ENCODE measurements at regions not wholly inside any gene's neighbourhood (a gene's known extent, or its start where the extent isn't known, plus 50 kb on each side); places are given as distances from the start of the nearest gene placed in this dataset.

- DNase-seq (ENCODE audit: insufficient read length, low spot score) (no peak), FAIRE-seq (no peak)
- TF ChIP-seq PAX5 (IDR thresholded peaks at IDR 0.05; ENCODE audit: insufficient read depth, low read length, severe bottlenecking), result no peak
- TF ChIP-seq POLR2A (IDR thresholded peaks at IDR 0.05; ENCODE audit: low read depth, low read length), result no peak
- TF ChIP-seq POLR2AphosphoS5 (IDR thresholded peaks at IDR 0.05; ENCODE audit: low read depth, low read length), result no peak
Observed at GRCh38 chr13:50334115-50334778, 319.0 kb downstream of the KCNRG start.

- DNase-seq (ENCODE audit: insufficient read length, low spot score) (no peak), FAIRE-seq (no peak)
- TF ChIP-seq TAF1 (IDR thresholded peaks at IDR 0.05; ENCODE audit: low read depth, low read length) (no peak), PAX5 (IDR thresholded peaks at IDR 0.05; ENCODE audit: insufficient read depth, low read length, severe bottlenecking) (no peak), POU2F2 (IDR thresholded peaks at IDR 0.05; ENCODE audit: low read depth, low read length) (no peak), POLR2AphosphoS5 (IDR thresholded peaks at IDR 0.05; ENCODE audit: low read depth, low read length) (no peak), POLR2A (IDR thresholded peaks at IDR 0.05; ENCODE audit: low read depth, low read length) (no peak), SPI1 (IDR thresholded peaks at IDR 0.05; ENCODE audit: low read depth, low read length) (no peak)
Observed at GRCh38 chr13:50334944-50335343, 319.7 kb downstream of the KCNRG start.

GRCh38 chr13:50339271-50339670 is 324.0 kb downstream of the KCNRG start:
- FAIRE-seq (no peak), DNase-seq (ENCODE audit: insufficient read length, low spot score) (no peak)
- no peak for TF ChIP-seq POLR2AphosphoS5 (IDR thresholded peaks at IDR 0.05; ENCODE audit: low read depth, low read length)

DNA sequence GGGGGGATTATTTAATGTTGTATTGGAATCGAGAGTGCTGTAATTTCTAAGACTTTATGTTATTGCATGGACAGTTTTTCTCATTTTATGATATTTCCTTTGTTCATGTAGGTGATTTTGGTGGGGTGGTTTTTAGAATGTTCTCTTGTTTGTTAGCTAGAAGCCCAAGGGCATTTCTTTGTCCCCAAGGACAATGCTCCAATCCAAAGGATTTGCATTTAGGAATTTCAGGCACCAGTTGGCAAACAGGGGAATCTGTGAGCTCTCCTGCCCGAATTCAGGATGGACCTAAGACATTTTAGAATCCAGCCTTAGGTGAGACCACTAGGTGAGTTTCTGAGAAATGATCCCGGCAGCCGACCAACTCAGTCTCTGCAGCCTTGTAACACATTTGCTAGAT is 324.9 kb downstream of the KCNRG start:
- TF ChIP-seq SPI1 (IDR thresholded peaks at IDR 0.05; ENCODE audit: low read depth, low read length), result no peak
- TF ChIP-seq POU2F2 (IDR thresholded peaks at IDR 0.05; ENCODE audit: low read depth, low read length), result no peak
- TF ChIP-seq TAF1 (IDR thresholded peaks at IDR 0.05; ENCODE audit: low read depth, low read length), result no peak
- TF ChIP-seq POLR2A (IDR thresholded peaks at IDR 0.05; ENCODE audit: low read depth, low read length), result no peak
- no peak for TF ChIP-seq POLR2AphosphoS5 (IDR thresholded peaks at IDR 0.05; ENCODE audit: low read depth, low read length)
- TF ChIP-seq PAX5 (IDR thresholded peaks at IDR 0.05; ENCODE audit: insufficient read depth, low read length, severe bottlenecking), result no peak
- FAIRE-seq, result no peak
- DNase-seq (ENCODE audit: insufficient read length, low spot score), result no peak

- FAIRE-seq, result no peak
- TF ChIP-seq SPI1 (IDR thresholded peaks at IDR 0.05; ENCODE audit: low read depth, low read length) (no peak), PAX5 (IDR thresholded peaks at IDR 0.05; ENCODE audit: insufficient read depth, low read length, severe bottlenecking) (no peak)
Observed at GRCh38 chr13:50340551-50341287, 325.5 kb downstream of the KCNRG start.

DNA sequence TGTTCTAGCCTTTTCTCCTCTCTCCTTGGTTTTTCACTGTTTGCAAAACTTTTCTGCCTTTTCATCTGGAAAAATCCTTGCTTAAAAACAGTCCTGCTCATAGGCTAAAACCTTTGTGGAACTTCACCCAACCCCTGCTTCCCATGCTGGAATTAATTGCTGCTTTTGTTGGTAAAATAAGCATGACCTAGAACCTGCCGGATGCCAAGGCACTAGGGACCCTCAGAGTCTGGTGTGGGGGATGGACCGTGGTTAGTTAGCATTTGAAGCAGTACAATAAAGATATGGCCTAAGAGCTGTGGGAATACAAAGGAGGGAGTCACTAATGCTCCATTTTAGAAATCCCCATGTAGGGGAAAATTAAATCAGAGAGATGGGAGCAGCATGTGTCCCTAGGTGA is 326.3 kb downstream of the KCNRG start:
- no peak for DNase-seq (ENCODE audit: insufficient read length, low spot score)
- no peak for FAIRE-seq
- no peak for TF ChIP-seq POU2F2 (IDR thresholded peaks at IDR 0.05; ENCODE audit: low read depth, low read length)
- no peak for TF ChIP-seq TAF1 (IDR thresholded peaks at IDR 0.05; ENCODE audit: low read depth, low read length)
- TF ChIP-seq PAX5 (IDR thresholded peaks at IDR 0.05; ENCODE audit: insufficient read depth, low read length, severe bottlenecking), result no peak
- TF ChIP-seq POLR2AphosphoS5 (IDR thresholded peaks at IDR 0.05; ENCODE audit: low read depth, low read length), result no peak
- no peak for TF ChIP-seq SPI1 (IDR thresholded peaks at IDR 0.05; ENCODE audit: low read depth, low read length)
- TF ChIP-seq POLR2A (IDR thresholded peaks at IDR 0.05; ENCODE audit: low read depth, low read length), result no peak

More at GRCh38 chr13:50340551-50341287, 325.5 kb downstream of the KCNRG start:
- no peak for DNase-seq (ENCODE audit: insufficient read length, low spot score)

- DNase-seq (ENCODE audit: insufficient read length, low spot score) (no peak), FAIRE-seq (no peak)
- TF ChIP-seq POLR2A (IDR thresholded peaks at IDR 0.05; ENCODE audit: low read depth, low read length) (no peak), SPI1 (IDR thresholded peaks at IDR 0.05; ENCODE audit: low read depth, low read length) (no peak), PAX5 (IDR thresholded peaks at IDR 0.05; ENCODE audit: insufficient read depth, low read length, severe bottlenecking) (no peak), POLR2AphosphoS5 (IDR thresholded peaks at IDR 0.05; ENCODE audit: low read depth, low read length) (no peak)
Observed at GRCh38 chr13:50344717-50345116, 329.5 kb downstream of the KCNRG start.

GRCh38 chr13:50345804-50346203 is 330.6 kb downstream of the KCNRG start:
- FAIRE-seq, result no peak
- DNase-seq (ENCODE audit: insufficient read length, low spot score), result no peak

GRCh38 chr13:50348371-50348770 is 333.1 kb downstream of the KCNRG start:
- FAIRE-seq, result no peak

More at GRCh38 chr13:50345804-50346203, 330.6 kb downstream of the KCNRG start:
- no peak for TF ChIP-seq SPI1 (IDR thresholded peaks at IDR 0.05; ENCODE audit: low read depth, low read length)
- no peak for TF ChIP-seq POU2F2 (IDR thresholded peaks at IDR 0.05; ENCODE audit: low read depth, low read length)
- no peak for TF ChIP-seq TAF1 (IDR thresholded peaks at IDR 0.05; ENCODE audit: low read depth, low read length)
- no peak for TF ChIP-seq PAX5 (IDR thresholded peaks at IDR 0.05; ENCODE audit: insufficient read depth, low read length, severe bottlenecking)
- TF ChIP-seq POLR2A (IDR thresholded peaks at IDR 0.05; ENCODE audit: low read depth, low read length), result no peak
- no peak for TF ChIP-seq POLR2AphosphoS5 (IDR thresholded peaks at IDR 0.05; ENCODE audit: low read depth, low read length)

More at GRCh38 chr13:50348371-50348770, 333.1 kb downstream of the KCNRG start:
- DNase-seq (ENCODE audit: insufficient read length, low spot score), result no peak
- TF ChIP-seq SPI1 (IDR thresholded peaks at IDR 0.05; ENCODE audit: low read depth, low read length) (no peak), PAX5 (IDR thresholded peaks at IDR 0.05; ENCODE audit: insufficient read depth, low read length, severe bottlenecking) (no peak), TAF1 (IDR thresholded peaks at IDR 0.05; ENCODE audit: low read depth, low read length) (no peak), POLR2A (IDR thresholded peaks at IDR 0.05; ENCODE audit: low read depth, low read length) (no peak), POU2F2 (IDR thresholded peaks at IDR 0.05; ENCODE audit: low read depth, low read length) (no peak), POLR2AphosphoS5 (IDR thresholded peaks at IDR 0.05; ENCODE audit: low read depth, low read length) (no peak)

Measured in GM12891 (cell line).